ENCODE measurements at regions not wholly inside any gene's neighbourhood (a gene's known extent, or its start where the extent isn't known, plus 50 kb on each side); places are given as distances from the start of the nearest gene placed in this dataset.

GRCh38 chr16:14360326-14361037 is 269.6 kb downstream of the PARN start:
- no peak for DNase-seq

GRCh38 chr16:14358697-14359305 is 271.3 kb downstream of the PARN start:
- no peak for DNase-seq

DNA sequence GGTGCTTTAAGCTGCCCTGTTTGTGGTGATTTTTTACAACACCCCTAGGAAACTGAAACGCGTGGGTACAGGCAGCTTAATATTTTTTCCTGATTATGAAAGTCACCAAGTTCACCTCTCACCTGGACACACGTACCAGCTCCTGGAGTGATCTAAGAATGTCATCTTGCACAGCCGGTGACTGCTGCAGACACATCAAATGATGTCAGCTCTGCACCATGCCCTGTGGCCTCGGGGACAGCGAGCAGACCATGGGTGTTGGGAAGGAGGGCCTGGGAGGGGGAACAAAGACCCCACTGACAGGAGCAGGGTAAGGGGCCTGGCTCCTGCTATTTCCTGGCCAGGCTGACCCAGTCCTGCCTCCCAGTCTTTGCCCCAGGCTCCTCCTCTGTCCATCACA is 272.7 kb downstream of the PARN start:
- no peak for DNase-seq

DNA sequence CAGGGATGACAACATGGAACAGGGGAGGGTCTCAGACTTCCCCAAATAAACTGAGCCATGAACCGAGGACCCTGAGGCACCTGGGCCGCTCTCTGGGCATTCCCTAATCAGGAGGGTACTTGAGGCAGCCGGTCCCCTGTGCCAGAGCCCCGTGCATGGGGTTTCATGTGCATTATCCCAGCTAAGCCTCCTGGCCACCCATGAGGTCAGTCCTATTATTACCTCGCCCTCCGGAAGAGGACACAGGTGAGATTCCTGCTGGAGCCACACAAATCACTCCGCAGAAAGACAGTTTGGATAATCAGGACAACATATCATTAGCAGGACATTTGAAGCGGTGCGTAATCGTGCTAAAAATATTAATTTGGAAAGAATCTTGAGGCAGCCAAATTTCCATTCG is 274.0 kb downstream of the PARN start:
- no peak for DNase-seq

DNA sequence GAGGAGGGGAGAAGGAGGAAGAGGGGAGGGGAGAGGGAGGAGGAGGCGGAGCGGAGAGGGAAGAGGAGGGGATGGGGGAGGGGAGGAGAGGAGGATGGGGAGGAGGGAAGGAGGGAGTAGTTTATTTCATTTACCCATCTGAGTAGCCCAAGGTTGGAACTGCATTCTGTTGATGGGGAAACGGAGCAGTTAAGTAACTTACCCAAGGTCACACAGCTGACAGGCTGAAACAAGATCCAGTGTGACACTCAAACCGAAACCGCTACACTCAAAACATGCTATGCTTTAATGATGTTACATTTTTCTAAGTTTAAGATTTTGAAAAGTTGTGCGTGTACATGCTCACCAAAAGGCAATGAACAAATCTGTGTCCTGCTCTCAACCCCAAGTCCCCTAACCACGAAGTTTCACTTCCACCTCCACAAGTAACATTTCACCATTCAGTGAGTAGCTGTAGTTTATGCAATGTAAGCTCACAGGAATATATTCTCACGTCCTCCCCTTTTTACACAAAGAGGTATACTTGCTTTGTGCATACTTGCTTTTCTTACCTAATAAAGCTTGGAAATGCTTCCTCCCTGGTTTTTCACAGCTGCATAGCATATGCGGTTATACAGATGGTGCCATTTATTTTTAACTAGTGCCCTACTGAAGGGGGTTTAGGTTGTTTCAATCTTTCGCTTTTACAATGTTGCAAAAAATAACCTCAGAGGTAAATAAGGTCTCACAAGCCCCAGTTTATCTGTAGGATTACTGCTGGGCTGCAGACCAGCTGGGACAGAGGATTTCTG is 275.3 kb downstream of the PARN start:
- no peak for DNase-seq

DNA sequence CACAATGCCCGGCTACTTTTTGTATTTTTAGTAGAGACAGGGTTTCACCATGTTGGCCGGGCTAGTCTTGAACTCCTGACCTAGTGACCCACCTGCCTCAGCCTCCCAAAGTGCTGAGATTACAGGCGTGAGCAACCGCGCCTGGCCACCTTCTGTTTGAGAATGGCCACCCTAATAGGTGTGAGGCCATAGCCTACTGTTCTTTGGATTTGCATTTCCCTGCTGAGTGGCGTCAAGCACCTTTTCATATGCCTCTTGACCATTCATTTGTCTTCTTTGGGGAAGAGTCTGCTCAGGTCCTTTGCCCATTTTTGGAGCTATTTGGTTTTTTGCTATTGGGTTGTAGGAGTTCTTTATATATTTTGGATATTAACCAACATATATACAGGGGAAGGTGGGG is 276.7 kb downstream of the PARN start:
- DNase-seq, result peak; percentile 67

DNA sequence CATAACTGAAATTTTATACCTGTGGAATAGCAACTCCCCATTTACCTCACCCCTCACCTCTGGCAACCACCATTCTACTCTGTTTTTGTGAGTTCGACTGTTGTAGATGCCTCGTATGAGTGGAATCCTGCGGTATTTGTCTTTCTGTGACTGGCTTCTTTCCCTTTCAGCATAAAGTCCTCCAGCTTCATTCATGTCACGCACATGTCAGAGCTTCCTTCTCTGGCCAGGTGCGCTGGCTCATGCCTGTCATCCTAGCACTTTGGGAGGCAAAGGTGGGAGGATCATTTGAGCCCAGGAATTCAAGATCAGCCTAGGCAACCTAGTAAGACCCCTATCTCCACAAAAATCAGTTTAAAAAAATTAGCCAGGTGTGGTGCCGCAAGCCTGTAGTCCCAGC is 278.4 kb downstream of the PARN start:
- DNase-seq, result no peak

DNA sequence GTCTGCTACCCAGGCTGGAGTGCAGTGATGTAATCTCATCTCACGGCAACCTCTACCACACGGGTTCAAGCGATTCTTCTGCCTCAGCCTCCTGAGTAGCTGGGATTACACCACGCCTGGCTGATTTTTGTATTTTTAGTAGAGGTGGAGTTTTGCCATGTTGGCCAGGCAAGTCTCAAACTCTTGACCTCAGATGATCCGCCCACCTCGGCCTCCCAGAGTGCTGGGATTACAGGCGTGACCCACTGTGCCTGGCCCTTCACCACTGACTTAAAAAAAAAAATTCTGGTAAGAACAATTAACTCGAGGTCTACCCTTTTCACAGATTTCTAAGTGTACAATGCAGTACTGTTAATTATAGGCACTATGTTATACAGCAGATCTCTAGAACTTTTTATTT is 279.4 kb downstream of the PARN start:
- DNase-seq, result no peak

DNA sequence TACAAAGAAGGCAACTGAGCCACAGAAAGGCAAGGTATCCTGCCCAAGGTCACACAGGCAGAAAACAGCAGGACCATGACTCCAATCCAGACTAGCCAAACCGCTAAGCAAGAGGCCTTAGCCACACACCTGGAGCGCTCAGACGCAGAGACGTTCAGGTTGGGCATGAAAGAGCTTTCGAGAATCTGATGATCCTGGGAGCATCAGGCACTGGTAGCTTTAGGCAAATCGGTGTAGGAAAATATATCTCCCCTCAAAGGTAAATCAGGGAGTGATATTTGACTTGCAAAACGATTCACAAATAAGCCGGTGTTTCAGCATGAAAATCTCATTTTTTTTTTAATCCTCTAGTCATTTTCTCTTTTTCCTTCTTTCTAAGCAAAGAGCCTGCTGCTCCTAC is 279.0 kb downstream of the MRTFB start:
- no peak for DNase-seq

GRCh38 chr16:14347706-14348105 is 276.6 kb downstream of the MRTFB start:
- no peak for DNase-seq

DNA sequence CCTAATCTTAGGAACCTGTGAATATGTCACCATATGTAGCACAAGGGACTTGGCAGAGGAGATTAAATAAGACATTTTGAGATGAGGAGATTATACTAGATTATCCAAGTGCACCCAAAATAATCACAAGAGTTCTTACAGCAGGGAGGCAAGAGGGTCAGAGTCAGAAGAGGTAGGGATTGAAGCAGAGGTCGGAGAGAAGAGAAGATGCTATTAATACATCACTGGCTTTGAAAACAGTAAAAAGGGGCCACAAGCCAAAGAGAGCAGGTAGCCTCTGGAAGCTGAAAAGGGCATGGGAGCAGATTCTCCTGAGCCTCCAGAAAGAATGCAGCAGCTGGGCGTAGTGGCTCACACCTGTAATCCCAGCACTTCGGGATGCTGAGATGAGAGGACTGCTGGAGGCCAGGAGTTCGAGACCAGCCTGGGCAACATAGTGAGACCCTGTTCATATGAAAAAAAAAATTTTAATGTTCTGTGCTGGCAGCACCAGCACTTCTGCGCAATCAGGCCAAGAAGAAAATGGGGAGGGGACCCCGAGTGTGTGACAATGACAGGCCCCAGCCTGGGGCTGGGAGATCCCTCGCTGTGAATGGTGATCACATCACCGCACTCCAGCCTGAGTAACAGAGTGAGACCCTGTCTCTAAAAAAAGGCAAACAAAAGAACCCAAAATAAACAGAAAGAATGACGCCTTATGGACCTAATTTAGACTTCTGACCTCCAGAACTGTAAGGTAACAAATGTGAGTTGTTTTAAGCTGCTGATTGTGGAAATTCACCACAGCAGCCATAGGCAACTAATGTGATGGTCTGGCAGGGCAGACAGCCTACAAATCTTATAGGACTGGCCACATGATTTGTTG is 275.4 kb downstream of the MRTFB start:
- no peak for DNase-seq

- DNase-seq, result no peak
Observed at GRCh38 chr16:14345512-14346115, 274.5 kb downstream of the MRTFB start.

GRCh38 chr16:14344945-14345344 is 273.8 kb downstream of the MRTFB start:
- no peak for DNase-seq

GRCh38 chr16:14344292-14344691 is 273.2 kb downstream of the MRTFB start:
- DNase-seq, result no peak

DNA sequence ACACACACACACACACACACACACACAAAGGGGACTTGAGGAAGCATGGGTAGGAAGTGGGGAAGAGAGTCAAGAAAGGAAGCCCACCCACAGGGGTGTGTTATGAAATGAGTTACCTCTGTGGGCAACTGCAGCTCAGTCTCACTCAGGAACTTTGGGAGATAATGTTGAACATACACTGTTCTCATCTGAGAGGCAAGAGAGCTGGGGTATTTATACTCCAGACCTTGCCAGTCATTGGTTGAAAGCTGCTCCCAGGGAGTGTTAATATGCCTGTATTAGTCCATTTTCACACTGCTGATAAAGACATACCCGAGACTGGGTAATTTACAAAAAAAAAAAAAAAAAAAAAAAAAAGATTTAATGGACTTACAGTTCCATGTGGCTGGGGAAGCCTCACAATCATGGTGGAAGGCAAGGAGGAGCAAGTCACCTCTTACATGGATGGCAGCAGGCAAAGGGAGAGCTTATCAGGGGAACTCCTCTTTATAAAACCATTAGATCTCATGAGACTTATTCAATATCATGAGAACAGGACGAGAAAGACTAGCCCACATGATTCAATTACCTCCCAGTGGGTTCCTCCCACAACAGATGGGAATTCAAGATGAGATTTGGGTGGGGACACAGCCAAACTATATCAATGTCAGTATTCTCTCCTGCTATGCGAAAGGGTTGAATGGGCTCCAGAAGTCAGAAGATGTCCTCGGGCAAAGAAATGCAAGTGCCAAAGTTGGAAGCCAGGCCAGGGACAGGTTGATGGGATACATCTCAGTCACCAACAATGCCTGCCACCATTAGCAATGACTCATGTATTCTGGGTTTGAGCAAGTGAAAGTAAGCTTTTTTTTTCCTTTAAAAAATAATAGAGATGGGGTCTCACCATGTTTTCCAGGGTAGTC is 270.5 kb downstream of the MRTFB start:
- no peak for DNase-seq

DNA sequence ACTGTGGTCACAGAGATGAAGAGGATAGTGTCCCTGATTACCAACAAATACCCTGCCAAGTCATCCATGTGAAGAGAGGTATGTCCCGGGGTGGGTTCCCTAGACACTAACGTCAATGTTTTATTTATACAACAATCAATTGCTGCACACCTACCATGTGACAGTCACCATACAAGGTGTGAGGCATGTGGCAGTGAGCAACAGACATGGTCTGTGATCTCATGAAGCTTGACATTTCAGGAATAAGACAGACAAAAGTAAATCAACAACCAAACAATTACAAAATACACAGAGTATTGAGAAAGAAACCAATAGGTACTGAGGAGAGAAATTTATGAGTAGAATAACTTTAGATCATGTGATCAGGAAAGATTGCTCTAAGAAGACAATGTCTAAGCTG is 268.6 kb downstream of the MRTFB start:
- DNase-seq, result no peak

GRCh38 chr16:14338969-14339368 is 267.9 kb downstream of the MRTFB start:
- DNase-seq, result no peak

GRCh38 chr16:14338236-14338635 is 267.1 kb downstream of the MRTFB start:
- DNase-seq, result no peak

DNA sequence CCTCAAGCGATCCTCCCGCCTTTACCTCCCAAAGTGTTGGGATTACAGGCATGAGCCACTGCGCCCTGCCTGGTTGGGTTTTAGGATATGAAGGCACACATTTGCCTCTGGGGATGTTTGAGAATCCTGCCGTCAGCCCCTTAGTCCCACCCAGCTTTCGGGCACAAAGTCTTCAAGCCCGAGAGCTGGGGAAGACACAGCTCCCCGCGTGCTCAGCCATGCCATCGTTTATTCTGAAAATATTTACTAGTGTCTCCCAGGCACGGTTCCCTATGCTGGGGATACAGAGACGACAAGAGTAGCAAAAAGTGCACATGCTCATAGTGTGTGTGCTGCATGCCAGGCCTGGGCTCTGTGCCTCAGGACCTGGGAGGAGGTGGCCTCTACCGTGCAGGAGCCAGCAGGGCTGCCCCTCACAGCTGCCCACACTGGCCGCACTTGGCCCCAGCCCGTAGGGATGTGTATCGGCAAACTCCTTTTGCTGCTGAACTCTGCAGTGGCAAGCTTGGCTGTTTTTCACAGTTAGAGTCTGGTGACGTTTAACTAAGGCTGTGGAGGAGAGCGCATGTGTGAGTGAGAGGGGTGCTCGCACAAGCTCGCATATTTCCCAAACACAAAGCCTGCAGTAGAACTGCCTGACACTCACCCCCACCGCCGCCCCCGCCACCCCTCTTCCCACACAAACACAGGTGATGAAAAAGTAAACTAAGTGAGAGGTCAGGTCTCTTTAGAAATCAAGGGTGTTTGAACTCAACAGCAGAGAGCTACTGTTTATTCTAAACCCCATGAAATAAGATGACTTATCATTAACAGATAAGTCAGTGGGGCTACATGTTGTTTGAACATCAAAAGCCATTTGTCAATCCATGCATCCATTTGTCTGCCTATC is 266.4 kb downstream of the MRTFB start:
- no peak for DNase-seq

- no peak for DNase-seq
Observed at GRCh38 chr16:14335297-14335696, 264.2 kb downstream of the MRTFB start.

Data from NCI-H2029 (cell line).